ENCODE measurements at regions not wholly inside any gene's neighbourhood (a gene's known extent, or its start where the extent isn't known, plus 50 kb on each side); places are given as distances from the start of the nearest gene placed in this dataset.

- DNase-seq, result no peak
Measured at GRCh38 chr17:33651686-33652085, 358.6 kb upstream of the ASIC2 start.

- no peak for DNase-seq
Measured at GRCh38 chr17:33652731-33653398, 359.8 kb upstream of the ASIC2 start.

GRCh38 chr17:33653399-33653788, 360.3 kb upstream of the ASIC2 start:
- DNase-seq, result no peak

GRCh38 chr17:33657181-33657580, 364.1 kb upstream of the ASIC2 start:
- DNase-seq, result no peak

- DNase-seq, result no peak
Measured at GRCh38 chr17:33661975-33662374, 368.9 kb upstream of the ASIC2 start.

GRCh38 chr17:33664116-33664840, 371.2 kb upstream of the ASIC2 start:
- no peak for DNase-seq

- DNase-seq, result no peak
Measured at GRCh38 chr17:33667052-33667509, 374.0 kb upstream of the ASIC2 start.

- no peak for DNase-seq
Measured at GRCh38 chr17:33667671-33668070, 374.6 kb upstream of the ASIC2 start.

GRCh38 chr17:33668516-33668915, 375.4 kb upstream of the ASIC2 start:
- DNase-seq, result no peak

- DNase-seq, result no peak
Measured at GRCh38 chr17:33671491-33671890, 378.4 kb upstream of the ASIC2 start.

- no peak for DNase-seq
Measured at GRCh38 chr17:33674685-33675084, 381.6 kb upstream of the ASIC2 start.

GRCh38 chr17:33676444-33676843, 383.3 kb upstream of the ASIC2 start:
- DNase-seq, result no peak

GRCh38 chr17:33679595-33679994, 386.5 kb upstream of the ASIC2 start:
- no peak for DNase-seq

- no peak for DNase-seq
Measured at GRCh38 chr17:33680472-33680871, 387.4 kb upstream of the ASIC2 start.

GRCh38 chr17:33682599-33682998, 389.5 kb upstream of the ASIC2 start:
- no peak for DNase-seq

GRCh38 chr17:33684735-33685134, 391.6 kb upstream of the ASIC2 start:
- no peak for DNase-seq

GRCh38 chr17:33686171-33686570, 393.1 kb upstream of the ASIC2 start:
- no peak for DNase-seq

- DNase-seq, result no peak
Measured at GRCh38 chr17:33687831-33688230, 394.7 kb upstream of the ASIC2 start.

- no peak for DNase-seq
Measured at GRCh38 chr17:33688771-33689170, 395.7 kb upstream of the ASIC2 start.

- no peak for DNase-seq
Measured at GRCh38 chr17:33689725-33690124, 396.6 kb upstream of the ASIC2 start.

GRCh38 chr17:33695431-33695830, 402.3 kb upstream of the ASIC2 start:
- DNase-seq, result no peak

- DNase-seq, result no peak
Measured at GRCh38 chr17:33696102-33696501, 403.0 kb upstream of the ASIC2 start.

- no peak for DNase-seq
Measured at GRCh38 chr17:33697557-33697956, 404.5 kb upstream of the ASIC2 start.

GRCh38 chr17:33701910-33702309, 408.8 kb upstream of the ASIC2 start:
- no peak for DNase-seq

- no peak for DNase-seq
Measured at GRCh38 chr17:33704856-33705255, 411.8 kb upstream of the ASIC2 start.
